ENCODE measurements at regions not wholly inside any gene's neighbourhood (a gene's known extent, or its start where the extent isn't known, plus 50 kb on each side); places are given as distances from the start of the nearest gene placed in this dataset.

DNA sequence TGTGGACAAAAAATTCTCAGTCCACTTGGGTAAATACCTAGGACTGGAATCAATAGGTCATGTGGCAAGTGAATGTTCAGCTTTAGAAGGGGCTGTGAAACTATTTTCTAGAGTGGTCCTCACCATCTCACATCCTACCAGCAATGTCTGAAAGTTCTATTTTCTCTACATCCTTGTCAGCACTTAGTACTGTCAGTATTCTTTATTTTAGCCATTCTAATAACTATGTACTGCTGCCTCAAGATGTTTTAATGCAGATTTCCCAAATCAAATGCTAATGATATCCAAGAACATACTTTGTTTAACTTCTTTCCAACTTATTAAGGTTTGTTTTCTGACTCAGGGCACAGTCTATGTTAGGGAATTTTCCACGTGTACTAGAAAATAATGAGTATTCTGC, 317.0 kb downstream of the BRD1 start:
- Histone ChIP-seq H3K27me3 (ENCODE audit: control insufficient read depth in 1 of 2, insufficient read depth in 2 of 2, low read length in 2 of 2) (peaks cover 0 to 3% of the 10 kb centered on the region in 2 donors), H3K9ac (ENCODE audit: low read length) (no peak overlapping the region), H3K4me1 (ENCODE audit: insufficient read depth, low read length) (no peaks in the 10 kb centered on the region), H3K4me3 (ENCODE audit: low read depth in 1 of 2, low read length in 2 of 2) (no peak overlapping the region), H3K9me3 (ENCODE audit: low read length) (peaks cover 13% of the 10 kb centered on the region), H3K27ac (ENCODE audit: low read depth, low read length) (no peak overlapping the region), H3K36me3 (ENCODE audit: insufficient read depth, low read length) (no peaks in the 10 kb centered on the region)

DNA sequence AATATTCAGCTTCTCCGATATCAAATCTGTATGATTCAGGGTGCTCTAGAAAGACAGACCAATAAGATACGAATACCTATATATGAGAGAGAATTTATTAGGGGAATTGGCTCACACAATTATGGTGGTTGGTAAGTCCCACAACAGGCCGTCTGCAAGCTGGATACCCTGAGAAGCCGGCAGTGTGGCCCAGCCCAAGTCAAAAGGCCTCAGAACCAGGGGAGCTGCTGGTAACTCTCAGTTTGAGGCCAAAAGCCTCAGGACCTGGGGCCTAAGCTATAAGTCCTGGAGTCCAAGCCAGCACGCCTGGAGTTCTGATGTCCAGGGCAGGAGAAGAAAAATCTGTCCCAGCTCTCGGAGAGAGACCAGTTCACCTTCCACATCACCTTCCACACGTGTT, 318.7 kb downstream of the BRD1 start:
- H3K9ac ChIP-seq (ENCODE audit: low read length), result no peak overlapping the region
- peaks cover 13% of the 10 kb centered on the region for H3K9me3 ChIP-seq (ENCODE audit: low read length)
- H3K27ac ChIP-seq (ENCODE audit: low read depth, low read length), result no peak overlapping the region
- no peak overlapping the region for H3K4me3 ChIP-seq (ENCODE audit: low read depth in 1 of 2, low read length in 2 of 2)
- H3K27me3 ChIP-seq (ENCODE audit: control insufficient read depth in 1 of 2, insufficient read depth in 2 of 2, low read length in 2 of 2), result no peaks in the 10 kb centered on the region
- H3K36me3 ChIP-seq (ENCODE audit: insufficient read depth, low read length), result no peaks in the 10 kb centered on the region
- no peaks in the 10 kb centered on the region for H3K4me1 ChIP-seq (ENCODE audit: insufficient read depth, low read length)

DNA sequence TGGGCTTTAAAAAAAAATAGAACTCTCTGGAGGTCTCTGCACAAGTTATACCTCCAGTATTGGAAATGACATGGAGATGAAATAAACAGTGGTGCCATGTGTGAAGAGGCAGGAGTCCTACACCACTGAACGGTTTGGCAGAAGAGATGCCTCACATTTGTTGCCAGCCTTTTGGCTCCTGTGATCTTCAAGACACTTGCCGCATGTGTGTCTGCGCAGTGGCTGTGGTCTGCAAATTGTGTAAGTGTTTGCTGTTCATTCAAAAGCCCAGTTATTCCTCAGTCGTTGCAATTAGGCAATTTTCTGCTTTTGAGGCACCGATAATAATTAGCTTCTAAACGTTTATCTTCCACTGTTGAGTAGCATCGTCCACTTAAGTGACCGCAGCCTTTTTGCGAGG, 319.1 kb downstream of the BRD1 start:
- Histone ChIP-seq H3K4me3 (ENCODE audit: low read depth in 1 of 2, low read length in 2 of 2) (no peak overlapping the region), H3K27me3 (ENCODE audit: control insufficient read depth in 1 of 2, insufficient read depth in 2 of 2, low read length in 2 of 2) (no peaks in the 10 kb centered on the region), H3K36me3 (ENCODE audit: insufficient read depth, low read length) (no peaks in the 10 kb centered on the region), H3K27ac (ENCODE audit: low read depth, low read length) (no peak overlapping the region), H3K9me3 (ENCODE audit: low read length) (peaks cover 13% of the 10 kb centered on the region), H3K9ac (ENCODE audit: low read length) (no peak overlapping the region), H3K4me1 (ENCODE audit: insufficient read depth, low read length) (no peaks in the 10 kb centered on the region)

DNA sequence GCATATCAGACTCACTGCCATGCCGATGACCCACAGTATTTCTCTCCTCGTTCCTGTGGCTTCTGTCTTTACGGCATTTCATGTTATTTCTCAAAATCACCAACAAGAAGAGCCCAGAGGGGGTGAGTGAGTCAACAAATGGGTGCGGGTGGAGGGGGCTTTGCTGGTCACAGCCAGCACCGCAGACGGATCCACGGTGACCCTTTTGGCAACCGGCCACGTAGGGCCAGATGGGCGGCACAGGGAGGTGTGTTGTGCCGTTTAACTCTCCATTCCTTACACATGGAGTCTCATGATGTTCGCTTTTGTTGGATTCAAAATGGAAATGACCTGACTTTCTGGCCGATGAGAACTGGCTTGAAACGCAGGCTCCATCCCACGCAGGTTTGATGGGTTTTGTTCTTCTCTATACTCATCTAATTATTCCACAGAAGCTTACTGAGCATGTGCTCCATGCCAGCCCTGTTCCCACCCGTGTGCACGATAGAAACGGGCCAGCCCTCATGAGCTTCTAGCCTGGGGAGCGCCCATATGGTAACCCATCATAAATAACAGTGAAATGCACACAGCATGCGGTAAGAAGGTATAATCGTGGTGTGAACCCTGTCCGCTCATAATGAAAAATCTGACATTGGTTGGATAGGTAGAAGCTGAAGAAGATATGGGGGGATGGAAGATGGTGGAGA, 319.9 kb downstream of the BRD1 start:
- H3K36me3 ChIP-seq (ENCODE audit: insufficient read depth, low read length), result no peaks in the 10 kb centered on the region
- H3K27me3 ChIP-seq (ENCODE audit: control insufficient read depth in 1 of 2, insufficient read depth in 2 of 2, low read length in 2 of 2), result no peaks in the 10 kb centered on the region
- H3K27ac ChIP-seq (ENCODE audit: low read depth, low read length), result no peak overlapping the region
- no peaks in the 10 kb centered on the region for H3K4me1 ChIP-seq (ENCODE audit: insufficient read depth, low read length)
- no peak overlapping the region for H3K9ac ChIP-seq (ENCODE audit: low read length)
- peaks cover 13% of the 10 kb centered on the region for H3K9me3 ChIP-seq (ENCODE audit: low read length)
- no peak overlapping the region for H3K4me3 ChIP-seq (ENCODE audit: low read depth in 1 of 2, low read length in 2 of 2)

DNA sequence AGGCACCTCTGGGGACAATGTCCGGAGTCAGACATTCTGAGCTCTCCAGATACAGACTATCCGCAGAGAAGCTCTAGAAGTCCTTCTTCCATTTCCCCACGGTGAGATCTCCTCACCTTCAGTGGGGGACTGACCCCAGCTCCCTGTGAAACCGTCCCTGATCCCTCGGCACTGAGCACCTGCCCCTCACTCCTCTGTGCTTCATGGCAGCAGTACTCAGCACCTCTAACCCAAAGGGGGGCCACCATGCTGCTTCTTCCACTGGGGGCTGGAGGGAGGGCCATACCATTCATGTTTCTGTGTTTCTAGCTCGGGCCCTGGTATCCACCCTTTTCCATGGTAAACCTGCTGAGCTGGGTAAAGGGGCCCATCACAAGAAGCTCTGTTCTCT, 321.7 kb downstream of the BRD1 start:
- Histone ChIP-seq H3K4me1 (ENCODE audit: insufficient read depth, low read length) (no peaks in the 10 kb centered on the region), H3K4me3 (ENCODE audit: low read depth in 1 of 2, low read length in 2 of 2) (no peak overlapping the region), H3K9me3 (ENCODE audit: low read length) (peaks cover 9% of the 10 kb centered on the region), H3K27ac (ENCODE audit: low read depth, low read length) (no peak overlapping the region), H3K27me3 (ENCODE audit: control insufficient read depth in 1 of 2, insufficient read depth in 2 of 2, low read length in 2 of 2) (no peaks in the 10 kb centered on the region), H3K36me3 (ENCODE audit: insufficient read depth, low read length) (no peaks in the 10 kb centered on the region), H3K9ac (ENCODE audit: low read length) (no peak overlapping the region)

DNA sequence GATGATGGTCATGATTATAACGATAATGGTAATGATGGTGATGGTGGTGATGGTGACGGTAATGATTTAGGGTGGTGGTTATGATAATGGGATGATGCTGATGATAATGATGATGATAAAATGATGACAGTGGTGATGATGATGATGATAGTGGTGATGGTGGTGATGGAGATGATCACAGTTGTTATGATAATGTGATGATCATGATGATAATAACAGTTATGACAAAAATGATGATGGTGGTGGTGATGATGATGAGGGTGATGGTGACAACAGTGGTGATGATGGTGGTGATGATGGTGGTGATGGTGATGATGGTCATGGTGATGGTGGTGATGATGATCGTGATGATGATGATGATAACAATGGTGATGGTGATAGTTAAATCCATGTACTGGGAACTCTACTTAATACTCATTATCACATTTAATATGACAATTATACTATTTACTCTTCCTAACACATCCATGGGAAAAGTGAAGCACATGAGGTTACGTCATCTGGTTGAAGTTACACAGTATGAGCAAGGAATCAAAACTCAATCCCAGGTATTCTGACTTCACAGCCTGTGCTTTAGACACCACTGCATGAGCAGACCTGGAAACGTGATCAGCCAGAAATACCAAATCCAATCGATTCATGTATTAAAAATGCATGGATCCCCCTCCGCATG, 322.2 kb downstream of the BRD1 start:
- no peaks in the 10 kb centered on the region for H3K27me3 ChIP-seq (ENCODE audit: control insufficient read depth in 1 of 2, insufficient read depth in 2 of 2, low read length in 2 of 2)
- peaks cover 4% of the 10 kb centered on the region for H3K9me3 ChIP-seq (ENCODE audit: low read length)
- no peaks in the 10 kb centered on the region for H3K36me3 ChIP-seq (ENCODE audit: insufficient read depth, low read length)
- H3K4me3 ChIP-seq (ENCODE audit: low read depth in 1 of 2, low read length in 2 of 2), result no peak overlapping the region
- no peak overlapping the region for H3K9ac ChIP-seq (ENCODE audit: low read length)
- no peaks in the 10 kb centered on the region for H3K4me1 ChIP-seq (ENCODE audit: insufficient read depth, low read length)
- no peak overlapping the region for H3K27ac ChIP-seq (ENCODE audit: low read depth, low read length)

DNA sequence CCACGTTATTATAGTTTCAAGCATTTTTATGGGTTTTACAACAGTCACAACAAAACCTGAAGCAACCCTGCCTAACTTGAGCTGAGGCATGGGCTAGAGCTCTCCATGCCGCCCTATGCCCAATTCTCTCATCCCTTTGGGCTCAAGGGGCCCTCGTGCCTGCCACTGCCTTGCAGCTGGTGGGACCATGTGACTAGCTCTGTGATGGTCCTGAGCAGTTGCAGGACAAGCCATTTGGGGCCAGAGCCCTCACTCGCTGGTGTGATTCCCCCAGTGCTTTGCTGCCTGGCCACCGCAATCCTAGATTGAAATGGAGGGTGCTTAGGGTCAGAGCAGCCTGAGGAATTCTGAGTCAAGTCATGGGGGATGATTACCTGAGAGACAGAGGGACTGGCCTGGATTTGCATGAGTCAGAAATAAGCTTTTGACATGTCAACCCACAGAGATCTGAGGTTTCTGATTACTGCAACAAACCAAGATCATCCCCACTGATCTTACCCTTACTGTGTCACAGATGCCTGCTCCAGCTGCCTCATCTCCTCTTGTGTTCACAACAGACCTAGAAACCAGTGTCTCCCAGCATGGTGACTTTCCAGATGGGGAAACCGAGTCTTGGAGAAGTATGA, 323.7 kb downstream of the BRD1 start:
- Histone ChIP-seq H3K9ac (ENCODE audit: low read length) (no peak overlapping the region), H3K27ac (ENCODE audit: low read depth, low read length) (no peak overlapping the region), H3K9me3 (ENCODE audit: low read length) (no peaks in the 10 kb centered on the region), H3K27me3 (ENCODE audit: control insufficient read depth in 1 of 2, insufficient read depth in 2 of 2, low read length in 2 of 2) (no peaks in the 10 kb centered on the region), H3K36me3 (ENCODE audit: insufficient read depth, low read length) (no peaks in the 10 kb centered on the region), H3K4me3 (ENCODE audit: low read depth in 1 of 2, low read length in 2 of 2) (no peak overlapping the region), H3K4me1 (ENCODE audit: insufficient read depth, low read length) (no peaks in the 10 kb centered on the region)

DNA sequence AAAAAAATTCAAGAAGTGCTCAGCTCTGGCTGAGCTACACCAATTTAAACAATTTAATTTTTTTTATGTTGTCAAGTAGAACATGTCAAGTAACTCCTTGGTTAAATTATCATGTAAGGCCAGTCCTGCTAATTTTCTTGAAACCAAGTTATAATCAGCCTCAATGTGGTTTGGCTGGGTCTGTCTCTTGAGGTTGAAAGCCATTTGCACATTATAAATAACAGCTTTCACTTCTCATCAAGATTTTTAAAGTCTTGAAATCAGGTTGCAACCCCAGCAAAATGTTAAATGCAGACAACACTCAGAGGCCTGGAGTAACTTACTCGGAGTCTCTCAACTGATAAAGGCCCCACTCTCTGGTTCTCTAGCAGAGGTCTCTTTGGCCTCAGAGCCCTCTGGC, 324.4 kb downstream of the BRD1 start:
- Histone ChIP-seq H3K36me3 (ENCODE audit: insufficient read depth, low read length) (no peaks in the 10 kb centered on the region), H3K9me3 (ENCODE audit: low read length) (no peaks in the 10 kb centered on the region), H3K9ac (ENCODE audit: low read length) (no peak overlapping the region), H3K4me1 (ENCODE audit: insufficient read depth, low read length) (no peaks in the 10 kb centered on the region), H3K27me3 (ENCODE audit: control insufficient read depth in 1 of 2, insufficient read depth in 2 of 2, low read length in 2 of 2) (no peaks in the 10 kb centered on the region), H3K27ac (ENCODE audit: low read depth, low read length) (no peak overlapping the region), H3K4me3 (ENCODE audit: low read depth in 1 of 2, low read length in 2 of 2) (no peak overlapping the region)

DNA sequence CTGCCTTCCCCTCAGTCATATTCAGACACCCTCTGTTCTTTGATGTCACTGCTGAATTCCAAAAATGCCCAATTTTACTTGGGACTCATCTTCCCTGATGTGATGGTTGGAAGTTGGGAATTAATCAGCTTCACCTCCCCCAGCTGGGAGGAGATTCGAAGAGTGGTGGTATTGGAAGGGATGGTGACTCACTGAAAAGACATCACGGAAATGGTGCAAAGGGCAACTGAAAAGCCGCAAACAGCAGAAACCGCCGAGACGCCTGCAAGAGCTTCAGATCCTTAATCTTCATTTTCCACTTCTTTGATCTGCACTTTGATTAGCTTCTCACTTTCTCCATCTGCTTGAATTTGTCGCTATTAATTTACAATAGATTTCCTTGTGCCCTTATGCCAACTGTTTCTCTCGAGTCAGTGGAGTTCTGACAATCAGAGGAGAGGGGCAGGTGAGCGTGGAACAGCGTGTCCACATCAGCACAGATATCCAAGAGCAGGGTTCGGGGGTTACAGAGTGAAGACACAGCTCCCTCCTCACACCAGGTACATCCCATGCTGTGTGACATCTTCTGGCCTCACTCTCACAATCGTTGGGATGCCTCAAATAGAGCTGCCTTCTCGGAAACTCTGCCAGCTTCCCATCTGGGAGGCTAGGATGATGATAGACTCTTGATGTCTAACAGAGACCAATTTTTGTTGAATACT, 325.4 kb downstream of the BRD1 start:
- no peaks in the 10 kb centered on the region for H3K27me3 ChIP-seq (ENCODE audit: control insufficient read depth in 1 of 2, insufficient read depth in 2 of 2, low read length in 2 of 2)
- no peaks in the 10 kb centered on the region for H3K9me3 ChIP-seq (ENCODE audit: low read length)
- H3K9ac ChIP-seq (ENCODE audit: low read length), result no peak overlapping the region
- no peaks in the 10 kb centered on the region for H3K4me1 ChIP-seq (ENCODE audit: insufficient read depth, low read length)
- H3K36me3 ChIP-seq (ENCODE audit: insufficient read depth, low read length), result no peaks in the 10 kb centered on the region
- H3K27ac ChIP-seq (ENCODE audit: low read depth, low read length), result no peak overlapping the region
- H3K4me3 ChIP-seq (ENCODE audit: low read depth in 1 of 2, low read length in 2 of 2), result no peak overlapping the region

DNA sequence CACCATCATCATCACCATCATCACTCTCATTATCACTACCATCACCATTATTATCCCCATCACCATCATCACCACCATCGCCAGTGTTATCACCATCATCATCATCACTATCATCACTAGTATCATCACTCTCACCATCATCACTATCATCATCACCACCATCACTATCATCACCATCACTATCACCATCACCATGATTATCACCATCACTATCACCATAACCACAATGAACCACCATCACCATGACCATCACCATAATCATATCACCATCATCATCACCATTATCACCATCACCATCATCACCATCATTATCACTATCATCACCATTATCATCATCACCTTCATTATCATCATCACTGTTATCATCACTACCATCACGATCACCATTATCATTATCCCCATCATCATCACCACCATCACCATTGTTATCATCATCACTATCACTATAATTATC, 326.7 kb downstream of the BRD1 start:
- H3K27ac ChIP-seq (ENCODE audit: low read depth, low read length), result no peak overlapping the region
- H3K4me1 ChIP-seq (ENCODE audit: insufficient read depth, low read length), result no peaks in the 10 kb centered on the region
- no peaks in the 10 kb centered on the region for H3K9me3 ChIP-seq (ENCODE audit: low read length)
- no peak overlapping the region for H3K4me3 ChIP-seq (ENCODE audit: low read depth in 1 of 2, low read length in 2 of 2)
- H3K9ac ChIP-seq (ENCODE audit: low read length), result no peak overlapping the region
- no peaks in the 10 kb centered on the region for H3K36me3 ChIP-seq (ENCODE audit: insufficient read depth, low read length)
- H3K27me3 ChIP-seq (ENCODE audit: control insufficient read depth in 1 of 2, insufficient read depth in 2 of 2, low read length in 2 of 2), result no peaks in the 10 kb centered on the region

DNA sequence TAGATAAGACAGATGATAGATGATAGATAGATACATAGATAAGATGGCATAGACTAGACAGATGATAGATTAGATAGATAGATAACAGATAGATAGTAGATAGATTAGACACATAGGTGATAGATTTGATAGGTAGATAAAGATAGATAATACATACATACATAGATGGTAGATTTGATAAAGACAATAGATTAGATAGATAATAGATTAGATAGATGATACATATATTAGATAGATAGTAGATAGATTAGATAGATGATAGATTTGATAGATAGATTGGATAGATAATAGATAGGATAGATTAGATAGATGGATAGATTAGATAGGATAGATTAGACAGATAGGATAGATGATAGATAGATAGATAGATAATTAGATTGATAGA, 327.6 kb downstream of the BRD1 start:
- H3K4me3 ChIP-seq (ENCODE audit: low read depth in 1 of 2, low read length in 2 of 2), result no peak overlapping the region
- H3K9me3 ChIP-seq (ENCODE audit: low read length), result no peaks in the 10 kb centered on the region
- H3K27me3 ChIP-seq (ENCODE audit: control insufficient read depth in 1 of 2, insufficient read depth in 2 of 2, low read length in 2 of 2), result no peaks in the 10 kb centered on the region
- H3K9ac ChIP-seq (ENCODE audit: low read length), result no peak overlapping the region
- no peaks in the 10 kb centered on the region for H3K4me1 ChIP-seq (ENCODE audit: insufficient read depth, low read length)
- no peaks in the 10 kb centered on the region for H3K36me3 ChIP-seq (ENCODE audit: insufficient read depth, low read length)
- H3K27ac ChIP-seq (ENCODE audit: low read depth, low read length), result no peak overlapping the region
